H1 (cell line): ENCODE measurements at regions not wholly inside any gene's neighbourhood (a gene's known extent, or its start where the extent isn't known, plus 50 kb on each side); places are given as distances from the start of the nearest gene placed in this dataset.
A peak's percentile ranks its signal among the peaks of the same experiment; 100 is the strongest.

Experiments used
- CTCF ChIA-PET: fragments of 300-600 bp; sonication (Branson Sonifier 250); formaldehyde crosslinking; loops from one replicate; lab custom pipeline; 2021; ENCODE audit not compliant: partially characterized antibody; lab: Charles Lee
- POLR2A ChIA-PET: fragments of 300-600 bp; sonication (Branson Sonifier 250); formaldehyde crosslinking; loops from one replicate; lab custom pipeline; 2021; ENCODE audit warnings: inconsistent platforms; ENCODE audit not compliant: partially characterized antibody; lab: Charles Lee
- DNase-seq, 2 experiments: peaks; one replicate each; pipeline versions ENCODE4 v3.0.0 to v3.0.0-alpha.2; 2010 to 2022; ENCODE audit warnings: low spot score in 2 of 2, low read depth in 1 of 2, mixed read lengths in 1 of 2
- FAIRE-seq: peaks from 2 replicates; lab custom pipeline; 2011; peaks lifted over from hg19 to GRCh38; lab: Jason Lieb, UNC
- H2AFZ ChIP-seq: 2 replicates; pipeline ENCODE4 v1.8.1; 2012; ENCODE audit warnings: low read length, inconsistent platforms
- H2AK5ac ChIP-seq: 2 replicates; pipeline ENCODE4 v1.6.1; 2013; ENCODE audit warnings: low read depth, low read length
- H2BK120ac ChIP-seq: replicated peaks from 2 replicates; pipeline ENCODE3; 2013; ENCODE audit warnings: low read depth, low read length, inconsistent platforms
- H2BK12ac ChIP-seq: 2 replicates; pipeline ENCODE4 v1.6.1; 2013; ENCODE audit warnings: low read depth, low read length
- H2BK15ac ChIP-seq: 2 replicates; pipeline ENCODE4 v1.6.1; 2013; ENCODE audit warnings: low read length
- H2BK20ac ChIP-seq: 2 replicates; pipeline ENCODE4 v1.6.1; 2013; ENCODE audit warnings: low read length
- H2BK5ac ChIP-seq: 2 replicates; pipeline ENCODE4 v1.6.1; 2013; ENCODE audit warnings: low read depth, low read length
- H3K14ac ChIP-seq: 2 replicates; pipeline ENCODE4 v1.6.1; 2013; ENCODE audit warnings: inconsistent platforms; ENCODE audit not compliant: insufficient read length
- H3K18ac ChIP-seq: 2 replicates; pipeline ENCODE4 v1.6.1; 2013; ENCODE audit warnings: low read length; ENCODE audit errors: extremely low read depth
- H3K23ac ChIP-seq: 2 replicates; pipeline ENCODE4 v1.6.1; 2013; ENCODE audit warnings: inconsistent platforms; ENCODE audit not compliant: insufficient read length
- H3K23me2 ChIP-seq: 2 replicates; pipeline ENCODE4 v1.6.1; 2013; ENCODE audit warnings: low read depth, low read length
- H3K27ac ChIP-seq: 2 replicates; pipeline ENCODE4 v1.6.1; 2011; ENCODE audit warnings: low read depth, low read length, inconsistent platforms
- H3K27me3 ChIP-seq, 4 experiments: replicated peaks in 1 of 4; 1 replicate in 1 of 4; 2 replicates in 3 of 4; pipeline versions ENCODE4 v1.6.1 to v1.8.1; 2011 to 2013; ENCODE audit warnings: low read length in 3 of 4, mild to moderate bottlenecking in 3 of 4, inconsistent platforms in 2 of 4, mixed read lengths in 2 of 4, moderate library complexity in 1 of 4; ENCODE audit not compliant: control insufficient read depth in 3 of 4, insufficient read depth in 3 of 4; ENCODE audit errors: extremely low read depth in 1 of 4
- H3K36me3 ChIP-seq, 4 experiments: 2 replicates each; pipeline versions ENCODE4 v1.6.1 to v1.8.1; 2011 to 2013; ENCODE audit warnings: mild to moderate bottlenecking in 4 of 4, low read length in 3 of 4, moderate library complexity in 2 of 4, control low read depth in 1 of 4, inconsistent platforms in 1 of 4; ENCODE audit not compliant: insufficient read depth in 4 of 4, control insufficient read depth in 2 of 4
- H3K4ac ChIP-seq: replicated peaks from 2 replicates; pipeline ENCODE3; 2013; ENCODE audit warnings: low read length, low read depth, mixed read lengths, inconsistent platforms; ENCODE audit not compliant: insufficient read length
- H3K4me1 ChIP-seq, 4 experiments: replicated peaks in 1 of 4; 1 replicate in 1 of 4; 2 replicates in 3 of 4; pipeline versions ENCODE4 v1.6.1 to v1.8.1; 2011 to 2013; ENCODE audit warnings: low read length in 3 of 4, inconsistent platforms in 2 of 4, mixed read lengths in 1 of 4; ENCODE audit not compliant: insufficient read depth in 4 of 4, control insufficient read depth in 3 of 4
- H3K4me2 ChIP-seq, 2 experiments: 2 replicates each; pipeline versions ENCODE4 v1.6.1 to v1.8.1; 2011 to 2013; ENCODE audit warnings: low read depth in 2 of 2, low read length in 2 of 2, control low read depth in 1 of 2, inconsistent platforms in 1 of 2, mild to moderate bottlenecking in 1 of 2; ENCODE audit not compliant: insufficient read depth in 1 of 2
- H3K4me3 ChIP-seq, 4 experiments: fragments of 200-600, 300-600 bp in 1 of 4; sonication (generic), shearing (Covaris generic), sonication (Bioruptor Twin) in 1 of 4; 2 replicates each; pipeline versions ENCODE4 v1.5.1 to v1.8.1; 2011 to 2016; ENCODE audit warnings: low read length in 4 of 4, low read depth in 3 of 4, control low read depth in 2 of 4, inconsistent platforms in 2 of 4, mild to moderate bottlenecking in 2 of 4, mixed read lengths in 1 of 4, moderate library complexity in 1 of 4; ENCODE audit not compliant: insufficient read depth in 2 of 4; ENCODE audit errors: extremely low read depth in 1 of 4
- H3K56ac ChIP-seq: replicated peaks from 2 replicates; pipeline ENCODE3; 2013; ENCODE audit warnings: low read depth, mild to moderate bottlenecking, mixed read lengths, low read length, inconsistent platforms; ENCODE audit not compliant: insufficient read length
- H3K79me1 ChIP-seq: 2 replicates; pipeline ENCODE4 v1.6.1; 2013; ENCODE audit warnings: low read depth, low read length, control low read depth
- H3K79me2 ChIP-seq, 2 experiments: 2 replicates each; pipeline versions ENCODE4 v1.6.1 to v1.8.1; 2012 to 2013; ENCODE audit warnings: low read length in 2 of 2, mild to moderate bottlenecking in 2 of 2, inconsistent platforms in 1 of 2; ENCODE audit not compliant: insufficient read depth in 2 of 2, control insufficient read depth in 1 of 2
- H3K9ac ChIP-seq, 4 experiments: replicated peaks in 1 of 4; 1 replicate in 1 of 4; 2 replicates in 3 of 4; pipeline versions ENCODE4 v1.6.1 to v1.8.1; 2011 to 2013; ENCODE audit warnings: low read depth in 3 of 4, low read length in 3 of 4, control low read depth in 2 of 4, mild to moderate bottlenecking in 2 of 4, moderate library complexity in 2 of 4, inconsistent platforms in 1 of 4; ENCODE audit errors: extremely low read depth in 1 of 4
- H3K9me3 ChIP-seq, 2 experiments: 2 replicates each; pipeline versions ENCODE4 v1.6.1 to v1.8.1; 2012 to 2013; ENCODE audit warnings: mild to moderate bottlenecking in 2 of 2, moderate library complexity in 2 of 2, control low read depth in 1 of 2, inconsistent platforms in 1 of 2, low read depth in 1 of 2, low read length in 1 of 2, mixed read lengths in 1 of 2; ENCODE audit not compliant: insufficient read depth in 2 of 2
- H4K20me1 ChIP-seq, 2 experiments: replicated peaks in 1 of 2; 2 replicates each; pipeline versions ENCODE3 to v1.8.1; 2011 to 2013; ENCODE audit warnings: inconsistent platforms in 2 of 2, low read length in 2 of 2, mild to moderate bottlenecking in 1 of 2; ENCODE audit not compliant: insufficient read depth in 2 of 2, control insufficient read depth in 1 of 2
- H4K5ac ChIP-seq: 2 replicates; pipeline ENCODE4 v1.6.1; 2013; ENCODE audit warnings: low read length, low read depth, mixed read lengths, inconsistent platforms; ENCODE audit not compliant: insufficient read length
- H4K8ac ChIP-seq: 2 replicates; pipeline ENCODE4 v1.8.0; 2013; ENCODE audit warnings: mild to moderate bottlenecking, moderate library complexity, low read length, inconsistent platforms; ENCODE audit not compliant: insufficient read depth; ENCODE audit errors: extremely low read depth
- H4K91ac ChIP-seq: replicated peaks from 2 replicates; pipeline ENCODE3; 2013; ENCODE audit warnings: low read length, mixed read lengths, inconsistent platforms; ENCODE audit not compliant: insufficient read length
- BACH1 ChIP-seq: IDR thresholded peaks from 2 replicates; pipeline ENCODE4 v1.6.1; 2012; ENCODE audit warnings: low read length, improper control_type of control experiment
- BRCA1 ChIP-seq: IDR thresholded peaks from 2 replicates; pipeline ENCODE4 v1.6.1; 2012; ENCODE audit warnings: low read depth, low read length, improper control_type of control experiment
- CHD1 ChIP-seq: IDR thresholded peaks from 2 replicates; pipeline ENCODE4 v1.6.1; 2012; ENCODE audit warnings: low read depth, low read length, improper control_type of control experiment
- EGR1 ChIP-seq: IDR thresholded peaks from 2 replicates; pipeline ENCODE4 v1.6.1; 2011; ENCODE audit warnings: low read depth, low read length, borderline replicate concordance
- KDM1A ChIP-seq: fragments of 200-600, 300-600 bp; sonication (generic); IDR thresholded peaks from 2 replicates; pipeline ENCODE4 v1.7.1; 2016; ENCODE audit warnings: mild to moderate bottlenecking, low read length, borderline replicate concordance
- NANOG ChIP-seq: IDR thresholded peaks from 2 replicates; pipeline ENCODE4 v1.6.1; 2011; ENCODE audit warnings: low read length, low read depth, mild to moderate bottlenecking, inconsistent platforms; ENCODE audit not compliant: insufficient read depth, poor library complexity, severe bottlenecking
- RAD21 ChIP-seq, 2 experiments: IDR thresholded peaks in 1 of 2; conservative IDR thresholded peaks in 1 of 2; 2 replicates each; pipeline ENCODE4 v1.6.1; 2011; ENCODE audit warnings: low read depth in 2 of 2, low read length in 2 of 2, improper control_type of control experiment in 1 of 2, inconsistent platforms in 1 of 2, mild to moderate bottlenecking in 1 of 2, moderate library complexity in 1 of 2
- RBBP5 ChIP-seq: IDR thresholded peaks from 2 replicates; pipeline ENCODE4 v1.7.1; 2012; ENCODE audit warnings: low read depth, mild to moderate bottlenecking, inconsistent platforms, low read length, moderate library complexity, borderline replicate concordance
- ZNF274 ChIP-seq: IDR thresholded peaks from 2 replicates; pipeline ENCODE4 v1.7.0; 2012; ENCODE audit warnings: low read length, borderline replicate concordance; ENCODE audit errors: extremely low read depth
- WGBS, 2 experiments: shearing (Covaris generic) in 1 of 2; methylation state at CpG; one replicate each; pipeline versions ENCODE4 v1.1.6 to v1.1.7; 2013 to 2015; ENCODE audit warnings: low lambda C conversion rate in 2 of 2, mixed read lengths in 2 of 2, inconsistent platforms in 1 of 2, low coverage in 1 of 2, missing lambda C conversion rate in 1 of 2; ENCODE audit not compliant: insufficient replicate concordance in 2 of 2, insufficient coverage in 1 of 2, insufficient read length in 1 of 2; ENCODE audit errors: extremely low coverage in 1 of 2, missing lambda C conversion rate in 1 of 2; 5-methylcytosine and 5-hydroxymethylcytosine counted together
- TF ChIP-seq, protein P1 (sequence below): IDR thresholded peaks from 2 replicates; pipeline ENCODE4 v1.6.1; 2012; ENCODE audit warnings: low read length, inconsistent platforms

DNA sequence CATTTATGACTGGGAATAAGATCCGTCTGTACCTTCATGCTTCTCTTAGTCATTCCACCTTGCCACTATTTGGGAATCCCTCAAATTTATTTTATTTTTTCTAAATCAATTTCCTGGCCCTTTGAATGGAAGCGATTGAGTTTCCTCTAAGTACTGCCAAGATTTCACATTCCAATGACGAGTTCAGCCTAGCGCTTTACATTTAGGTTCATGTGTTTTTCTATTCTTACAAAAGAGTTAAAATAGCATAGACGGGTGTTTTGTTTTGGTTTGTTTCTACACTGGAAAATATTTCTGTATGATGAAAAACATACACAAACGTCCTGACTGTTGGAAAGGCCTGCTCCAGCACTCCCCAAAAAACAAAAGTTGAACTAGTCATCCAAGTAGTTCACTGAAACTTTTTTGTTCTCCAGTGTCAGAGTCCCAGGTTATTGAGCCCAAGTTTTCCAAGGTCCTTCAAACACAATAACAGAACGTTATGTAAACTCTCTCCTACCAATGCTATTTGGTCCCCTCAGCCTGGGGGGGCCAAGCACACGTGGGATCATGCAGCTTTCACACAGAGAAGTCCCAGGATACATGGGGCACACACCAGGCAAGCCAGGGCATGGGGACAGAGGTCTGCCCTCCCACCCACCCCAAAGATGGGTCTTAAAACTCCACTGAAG is 74.8 kb upstream of the FOXN3 start:
- Histone ChIP-seq H3K4me3 (no peak overlapping the region), H3K18ac (no peak overlapping the region), H3K4me1 (peaks cover 3 to 19% (median 11%) of the 10 kb centered on the region in 4 experiments; a peak in 5 of 7 replicates), H3K4ac (no peak overlapping the region), H4K8ac (peak overlapping the region; percentile 1; the same call in 1 of the 2 replicates), H3K23me2 (no peaks in the 10 kb centered on the region), H2BK12ac (no peak overlapping the region), H2BK20ac (no peak overlapping the region), H3K14ac (no peak overlapping the region), H3K36me3 (no peaks in the 10 kb centered on the region), H3K79me1 (no peaks in the 10 kb centered on the region; the same call in 1 of the 2 replicates), H2AFZ (no peak overlapping the region), H2BK15ac (no peak overlapping the region), H2BK120ac (no peak overlapping the region), H3K56ac (no peak overlapping the region), H4K20me1 (peaks cover 0 to 1% of the 10 kb centered on the region in 2 experiments), H4K91ac (no peak overlapping the region), H4K5ac (no peak overlapping the region), H3K9me3 (no peaks in the 10 kb centered on the region), H2AK5ac (no peak overlapping the region), H3K27me3 (no peaks in the 10 kb centered on the region), H3K79me2 (peaks cover 0 to 75% of the 10 kb centered on the region in 2 experiments; a peak in 3 of 4 replicates), H3K4me2 (no peak overlapping the region), H3K9ac (no peak overlapping the region), H3K27ac (no peak overlapping the region), H2BK5ac (no peak overlapping the region), H3K23ac (no peak overlapping the region)
- CTCF ChIA-PET, result interaction anchor here (0.6 kb wide), 1 partner anchor 1131 kb away, joined by 3 read pairs; no protein-coding TSS in a partner anchor
- WGBS, 2 experiments, result 80% methylated on average over 8 of the region's 8 CpGs; no CpG with 5 or more reads in 1 of the 2 experiments
- DNase-seq (no peak), FAIRE-seq (no peak)
- POLR2A ChIA-PET, result no interaction called here
- TF ChIP-seq KDM1A, result no peak
- TF ChIP-seq ZNF274, result no peak
- no peak for TF ChIP-seq EGR1
- TF ChIP-seq, protein P1, sequence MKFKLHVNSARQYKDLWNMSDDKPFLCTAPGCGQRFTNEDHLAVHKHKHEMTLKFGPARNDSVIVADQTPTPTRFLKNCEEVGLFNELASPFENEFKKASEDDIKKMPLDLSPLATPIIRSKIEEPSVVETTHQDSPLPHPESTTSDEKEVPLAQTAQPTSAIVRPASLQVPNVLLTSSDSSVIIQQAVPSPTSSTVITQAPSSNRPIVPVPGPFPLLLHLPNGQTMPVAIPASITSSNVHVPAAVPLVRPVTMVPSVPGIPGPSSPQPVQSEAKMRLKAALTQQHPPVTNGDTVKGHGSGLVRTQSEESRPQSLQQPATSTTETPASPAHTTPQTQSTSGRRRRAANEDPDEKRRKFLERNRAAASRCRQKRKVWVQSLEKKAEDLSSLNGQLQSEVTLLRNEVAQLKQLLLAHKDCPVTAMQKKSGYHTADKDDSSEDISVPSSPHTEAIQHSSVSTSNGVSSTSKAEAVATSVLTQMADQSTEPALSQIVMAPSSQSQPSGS, result no peak
- no peak for TF ChIP-seq RAD21 (IDR thresholded peaks at IDR 0.05 in 1 of 2, conservative IDR thresholded peaks at IDR 0.05 in 1 of 2; ENCODE audit: low read depth in 2 of 2, low read length in 2 of 2)
- no peak for TF ChIP-seq RBBP5
- TF ChIP-seq BACH1, result no peak
- TF ChIP-seq CHD1, result no peak
- TF ChIP-seq BRCA1, result no peak
- no peak for TF ChIP-seq NANOG
